ENCODE measurements at regions not wholly inside any gene's neighbourhood (a gene's known extent, or its start where the extent isn't known, plus 50 kb on each side); places are given as distances from the start of the nearest gene placed in this dataset.

- H3K36me3 ChIP-seq = no peaks in the 10 kb centered on the region
- DNase-seq = no peak
- no peak overlapping the region for H3K4me3 ChIP-seq
- intact Hi-C loops (cut with micrococcal nuclease) = loop anchor here (10.0 kb wide), 2 partner anchors 182 to 442 kb away; partner anchors contain the start of gene HNRNPU
- H3K27me3 ChIP-seq (ENCODE audit: low read depth) = no peaks in the 10 kb centered on the region
- no peak for TF ChIP-seq CTCF (IDR thresholded peaks at IDR 0.05; ENCODE audit: borderline replicate concordance)
- H3K9me3 ChIP-seq (replicated peaks) = no peaks in the 10 kb centered on the region
- peaks cover 43% of the 10 kb centered on the region for H3K4me1 ChIP-seq
- H3K27ac ChIP-seq (replicated peaks) = peak overlapping the region; percentile 5
Measured at GRCh38 chr1:245046769-245047168, 108.0 kb upstream of the KIF26B start.

- intact Hi-C loops (cut with micrococcal nuclease) = loop anchor here (10.0 kb wide), 2 partner anchors 182 to 442 kb away; partner anchors contain the start of gene HNRNPU
- H3K9me3 ChIP-seq (replicated peaks) = no peaks in the 10 kb centered on the region
- DNase-seq = no peak
- no peaks in the 10 kb centered on the region for H3K36me3 ChIP-seq
- TF ChIP-seq CTCF (IDR thresholded peaks at IDR 0.05; ENCODE audit: borderline replicate concordance) = no peak
- H3K27me3 ChIP-seq (ENCODE audit: low read depth) = no peaks in the 10 kb centered on the region
- no peak overlapping the region for H3K27ac ChIP-seq (replicated peaks)
- no peak overlapping the region for H3K4me3 ChIP-seq
- H3K4me1 ChIP-seq = peaks cover 43% of the 10 kb centered on the region
Measured at GRCh38 chr1:245046315-245046714, 108.5 kb upstream of the KIF26B start.

- Histone ChIP-seq H3K27me3 (ENCODE audit: low read depth) (no peaks in the 10 kb centered on the region), H3K36me3 (no peaks in the 10 kb centered on the region), H3K4me1 (peaks cover 47% of the 10 kb centered on the region), H3K4me3 (no peak overlapping the region), H3K27ac (replicated peaks) (peak overlapping the region; percentile 59), H3K9me3 (replicated peaks) (no peaks in the 10 kb centered on the region)
- DNase-seq = no peak
- TF ChIP-seq CTCF (IDR thresholded peaks at IDR 0.05; ENCODE audit: borderline replicate concordance) = no peak
- intact Hi-C loops (cut with micrococcal nuclease) = loop anchor here (10.0 kb wide), 2 partner anchors 180 to 440 kb away; partner anchors contain the start of gene HNRNPU
Measured at GRCh38 chr1:245045087-245045881, 109.5 kb upstream of the KIF26B start.

DNA sequence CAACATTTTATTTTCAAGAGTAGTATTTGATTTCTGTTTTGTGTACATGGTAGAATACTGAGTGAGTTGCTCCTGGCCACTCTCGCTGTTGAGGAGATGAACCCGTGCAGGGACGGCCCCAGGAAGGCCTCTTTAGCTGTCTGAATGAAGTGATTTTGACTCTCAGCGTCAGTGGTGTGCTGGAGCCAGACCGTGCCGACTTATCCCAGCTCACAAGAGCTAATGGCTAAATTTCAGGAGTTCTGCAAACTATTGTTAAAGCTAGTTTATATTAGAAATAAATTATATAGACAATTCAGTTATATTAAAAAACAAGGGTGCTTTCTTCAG, 111.2 kb upstream of the KIF26B start:
- peaks cover under 1% of the 10 kb centered on the region for H3K9me3 ChIP-seq (replicated peaks)

DNA sequence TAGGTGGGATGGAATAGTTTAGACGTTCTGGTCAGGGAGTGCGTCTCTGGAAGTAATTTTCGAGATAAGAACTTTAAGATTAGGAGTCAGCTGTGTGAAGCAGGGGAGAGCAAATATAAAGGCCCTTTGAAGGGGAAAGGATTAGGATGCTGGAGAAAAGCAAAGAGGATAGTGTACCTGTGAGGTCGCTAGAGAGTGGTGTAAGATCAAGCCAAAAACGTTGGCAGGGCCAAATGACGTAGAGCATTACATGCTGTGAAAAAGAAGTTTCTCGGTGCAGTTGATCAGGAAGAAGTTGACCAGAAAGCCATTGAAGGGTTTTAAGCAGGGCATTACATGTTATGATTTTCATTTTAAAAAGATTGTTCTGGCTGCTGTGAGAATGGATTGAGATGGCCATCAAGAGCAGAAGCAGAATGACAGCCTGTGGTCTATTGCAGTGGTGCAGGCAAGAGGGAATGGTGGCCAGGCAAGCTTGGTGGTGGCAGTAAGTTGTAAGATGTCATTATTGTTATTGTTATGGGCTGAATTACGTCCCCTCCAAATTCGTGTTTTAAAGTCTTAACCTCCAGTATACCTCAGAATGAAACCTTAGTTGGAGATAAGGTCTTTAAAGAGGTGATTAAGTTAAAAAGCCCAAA, 113.6 kb upstream of the KIF26B start:
- Histone ChIP-seq H3K4me1 (peaks cover 39% of the 10 kb centered on the region), H3K27ac (replicated peaks) (no peak overlapping the region), H3K36me3 (no peaks in the 10 kb centered on the region), H3K27me3 (ENCODE audit: low read depth) (no peaks in the 10 kb centered on the region), H3K4me3 (no peak overlapping the region), H3K9me3 (replicated peaks) (peaks cover 9% of the 10 kb centered on the region)
- no peak for DNase-seq
- no peak for TF ChIP-seq CTCF (IDR thresholded peaks at IDR 0.05; ENCODE audit: borderline replicate concordance)
- intact Hi-C loops (cut with micrococcal nuclease) = loop anchor here (10.0 kb wide), 2 partner anchors 176 to 436 kb away; partner anchors contain the start of gene HNRNPU

More for the DNA sequence above, 111.2 kb upstream of the KIF26B start:
- no peak for DNase-seq
- TF ChIP-seq CTCF (IDR thresholded peaks at IDR 0.05; ENCODE audit: borderline replicate concordance) = no peak
- no peak overlapping the region for H3K4me3 ChIP-seq
- H3K4me1 ChIP-seq = peaks cover 47% of the 10 kb centered on the region
- no peaks in the 10 kb centered on the region for H3K27me3 ChIP-seq (ENCODE audit: low read depth)
- no peaks in the 10 kb centered on the region for H3K36me3 ChIP-seq
- H3K27ac ChIP-seq (replicated peaks) = peak overlapping the region; percentile 84
- intact Hi-C loops (cut with micrococcal nuclease) = loop anchor here (10.0 kb wide), 2 partner anchors 179 to 439 kb away; partner anchors contain the start of gene HNRNPU

Measured in left ventricle myocardium inferior (tissue), 1 donor.